ENCODE measurements at regions not wholly inside any gene's neighbourhood (a gene's known extent, or its start where the extent isn't known, plus 50 kb on each side); places are given as distances from the start of the nearest gene placed in this dataset.

GRCh38 chr17:53106886-53107285 is 715.8 kb upstream of the KIF2B start:
- TF ChIP-seq CTCF (IDR thresholded peaks at IDR 0.05) (no peak), RAD21 (IDR thresholded peaks at IDR 0.05; ENCODE audit: low read length) (no peak), EP300 (IDR thresholded peaks at IDR 0.05; ENCODE audit: borderline replicate concordance in 1 of 2, low read depth in 1 of 2, low read length in 1 of 2) (no peak), MAX (IDR thresholded peaks at IDR 0.05; ENCODE audit: low read depth) (no peak), EZH2phosphoT487 (IDR thresholded peaks at IDR 0.05; ENCODE audit: borderline replicate concordance, low read depth) (no peak), SIN3A (IDR thresholded peaks at IDR 0.05; ENCODE audit: borderline replicate concordance, low read depth, low read length) (no peak), ELF1 (IDR thresholded peaks at IDR 0.05) (no peak), TAF1 (IDR thresholded peaks at IDR 0.05; ENCODE audit: borderline replicate concordance, low read depth, low read length) (no peak), NRF1 (IDR thresholded peaks at IDR 0.05; ENCODE audit: low read depth, low read length) (no peak), FOXM1 (IDR thresholded peaks at IDR 0.05; ENCODE audit: low read depth) (no peak)
